Femur (tissue), 1 donor: ENCODE measurements at regions not wholly inside any gene's neighbourhood (a gene's known extent, or its start where the extent isn't known, plus 50 kb on each side); places are given as distances from the start of the nearest gene placed in this dataset.

Source experiments
- DNase-seq: peaks from one replicate; pipeline ENCODE4 v3.0.0-alpha.2; 2017

DNA sequence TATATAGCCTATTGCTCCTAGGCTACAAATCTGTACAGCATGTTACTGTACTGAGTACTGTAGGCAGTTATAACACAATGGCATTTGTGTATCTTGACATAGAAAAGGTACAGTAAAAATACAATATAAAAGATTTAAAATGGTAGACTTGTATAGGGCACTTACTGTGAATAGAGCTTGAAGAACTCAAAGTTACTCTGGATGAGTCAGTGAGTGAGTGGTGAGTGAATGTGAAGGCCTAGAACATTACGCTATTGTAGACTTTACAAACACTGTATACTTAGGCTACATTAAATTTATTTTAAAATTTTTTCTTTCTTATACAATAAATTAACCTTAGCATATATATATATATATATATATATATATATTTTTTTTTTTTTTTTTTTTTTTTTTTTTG is 140.0 kb upstream of the UBE2E1 start:
- DNase-seq, result no peak

GRCh38 chr3:23666818-23667217 is 138.9 kb upstream of the UBE2E1 start:
- DNase-seq, result no peak

DNA sequence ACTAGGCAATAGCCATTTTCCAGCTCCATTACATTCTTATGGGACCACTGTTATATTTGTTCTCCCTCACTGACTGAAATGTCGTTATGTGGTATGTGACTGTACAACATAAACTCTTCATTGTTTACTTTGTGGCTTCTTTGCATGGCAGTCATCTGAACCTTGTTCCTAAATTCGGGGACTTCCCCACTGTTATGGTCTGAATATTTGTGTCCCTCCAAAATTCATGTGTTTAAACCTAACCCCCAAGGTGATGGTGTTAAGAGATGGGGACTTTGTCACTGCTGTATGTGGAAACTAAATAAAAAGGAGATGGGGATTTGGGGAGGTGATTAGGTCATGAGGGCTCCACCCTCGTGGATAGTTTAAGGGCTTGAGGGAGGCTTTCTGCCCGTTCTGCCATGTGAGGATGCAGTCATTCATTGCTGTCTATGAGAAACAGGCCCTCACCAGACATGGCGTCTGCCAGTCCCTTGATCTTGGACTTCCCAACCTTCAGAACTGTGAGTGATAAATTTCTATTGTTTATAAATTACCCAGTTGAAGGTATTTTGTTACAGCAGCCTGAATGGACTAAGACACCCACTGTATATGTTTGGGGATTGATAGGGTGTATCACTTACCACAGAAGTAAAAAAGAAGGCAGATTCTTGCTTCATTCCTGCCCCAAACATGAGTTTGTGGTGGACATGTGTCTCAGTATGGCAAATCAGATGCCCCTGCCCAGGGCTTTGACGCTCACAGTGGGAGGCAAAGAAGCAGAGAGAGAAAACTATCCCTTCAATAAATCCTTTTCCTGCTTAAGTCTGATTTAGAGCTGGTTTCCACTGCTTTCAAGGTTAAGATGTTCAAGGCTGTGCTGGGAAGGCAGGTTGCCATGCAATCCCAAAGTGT is 138.0 kb upstream of the UBE2E1 start:
- no peak for DNase-seq

DNA sequence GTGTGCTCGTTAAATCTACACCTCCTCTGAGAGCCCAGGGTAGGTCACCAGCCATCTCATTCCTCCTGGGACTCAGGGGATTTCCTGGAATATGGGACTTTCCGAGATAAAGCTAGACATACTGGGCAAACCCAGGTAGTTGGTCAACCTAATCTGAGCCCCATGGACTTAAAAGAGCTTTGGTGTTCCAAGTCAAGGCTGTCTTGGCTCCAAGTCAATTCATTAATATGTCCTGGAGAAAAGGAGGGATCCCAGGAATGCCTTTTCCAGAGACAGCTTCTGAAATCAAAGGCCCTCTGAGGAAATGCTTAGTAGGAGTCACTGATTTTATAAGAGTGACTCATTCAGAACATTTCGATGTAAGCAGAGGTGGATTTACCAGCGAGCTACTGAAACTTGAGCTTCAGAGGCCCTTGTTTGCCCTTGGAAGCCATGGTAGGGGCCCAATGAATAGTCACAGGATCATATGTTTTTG is 137.3 kb upstream of the UBE2E1 start:
- DNase-seq, result no peak

- no peak for DNase-seq
Measured at GRCh38 chr3:23669541-23670255, 136.1 kb upstream of the UBE2E1 start.

GRCh38 chr3:23671851-23672589 is 133.7 kb upstream of the UBE2E1 start:
- peak; percentile 28 for DNase-seq

- no peak for DNase-seq
Measured at GRCh38 chr3:23672628-23673027, 133.1 kb upstream of the UBE2E1 start.

DNA sequence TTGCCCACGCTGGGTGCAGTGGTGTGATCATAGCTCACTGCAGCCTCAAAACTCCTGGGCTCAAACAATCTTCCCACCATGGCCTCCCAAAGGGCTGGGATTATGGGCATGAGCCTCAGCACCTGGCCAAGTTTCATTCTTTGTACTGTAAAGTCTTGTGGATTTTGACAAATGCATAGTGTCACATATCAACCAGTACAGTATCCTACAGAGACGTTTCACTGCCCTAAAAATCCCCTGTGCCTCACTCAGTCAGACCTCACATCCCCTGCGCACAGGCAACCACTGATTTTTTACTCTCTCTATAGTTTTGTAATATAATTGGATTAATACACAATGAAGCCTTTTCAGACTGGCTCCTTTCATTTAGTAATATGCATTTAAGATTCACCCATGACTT is 130.7 kb upstream of the UBE2E1 start:
- no peak for DNase-seq

DNA sequence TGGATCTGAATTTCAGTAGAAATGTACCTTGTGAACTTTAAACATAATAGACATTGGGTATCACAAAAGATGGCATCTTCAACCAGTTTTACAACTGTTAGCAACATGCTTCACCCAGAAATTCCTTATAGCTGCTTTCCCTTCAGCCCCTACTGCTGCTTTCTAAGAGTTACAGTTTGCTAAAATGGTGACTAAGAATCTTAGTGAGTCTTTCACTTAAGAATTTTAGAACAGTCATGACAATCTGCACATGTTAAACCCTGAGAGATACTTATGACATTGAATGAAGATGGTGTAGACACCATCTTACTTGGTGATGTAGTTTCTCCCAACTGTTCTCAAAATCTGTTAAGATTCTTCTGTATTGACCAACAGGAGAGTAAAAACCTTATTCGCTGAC is 129.7 kb upstream of the UBE2E1 start:
- DNase-seq, result no peak

GRCh38 chr3:23682646-23683045 is 123.1 kb upstream of the UBE2E1 start:
- peak; percentile 41 for DNase-seq

- peak; percentile 82 for DNase-seq
Measured at GRCh38 chr3:23685541-23686258, 120.1 kb upstream of the UBE2E1 start.

DNA sequence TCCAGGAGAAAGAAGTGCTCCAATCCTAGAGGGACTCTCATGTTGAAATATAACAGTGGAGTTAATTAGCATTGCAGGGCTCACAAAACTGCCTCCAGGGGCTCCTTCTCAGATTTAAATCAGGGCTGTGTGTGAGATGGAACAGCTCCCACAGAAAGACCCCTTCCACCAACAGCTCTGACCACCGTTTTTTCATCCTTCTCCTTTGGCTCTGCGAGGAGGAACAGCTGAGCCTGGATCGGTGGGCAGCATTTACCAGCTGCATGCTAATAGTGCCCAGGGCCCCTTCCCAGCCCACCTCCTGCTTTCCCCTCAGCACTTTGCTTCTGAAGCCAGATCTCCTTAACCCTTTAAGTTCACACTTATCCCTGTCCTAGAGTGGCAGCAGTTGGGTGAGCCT is 119.2 kb upstream of the UBE2E1 start:
- DNase-seq, result no peak

GRCh38 chr3:23691357-23691895 is 114.3 kb upstream of the UBE2E1 start:
- no peak for DNase-seq

DNA sequence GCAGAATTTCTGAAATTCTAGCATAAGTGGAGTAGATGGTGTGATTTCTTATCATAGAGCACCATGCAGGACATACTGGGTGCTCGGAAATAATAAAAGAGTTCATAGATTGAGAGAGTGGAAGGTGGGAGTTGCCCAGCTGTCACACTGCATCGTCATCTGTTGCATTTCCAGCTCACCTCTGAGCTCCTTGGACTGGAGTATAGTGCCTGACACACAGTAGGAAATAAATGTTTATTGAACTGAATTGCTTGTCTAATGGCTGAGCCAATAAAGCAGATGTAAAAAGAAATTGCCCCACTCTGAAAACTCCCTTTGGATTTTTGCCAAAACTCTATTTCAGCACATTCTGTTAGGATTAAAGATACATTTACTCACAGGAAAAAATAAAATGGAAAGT is 108.9 kb upstream of the UBE2E1 start:
- DNase-seq, result no peak

DNA sequence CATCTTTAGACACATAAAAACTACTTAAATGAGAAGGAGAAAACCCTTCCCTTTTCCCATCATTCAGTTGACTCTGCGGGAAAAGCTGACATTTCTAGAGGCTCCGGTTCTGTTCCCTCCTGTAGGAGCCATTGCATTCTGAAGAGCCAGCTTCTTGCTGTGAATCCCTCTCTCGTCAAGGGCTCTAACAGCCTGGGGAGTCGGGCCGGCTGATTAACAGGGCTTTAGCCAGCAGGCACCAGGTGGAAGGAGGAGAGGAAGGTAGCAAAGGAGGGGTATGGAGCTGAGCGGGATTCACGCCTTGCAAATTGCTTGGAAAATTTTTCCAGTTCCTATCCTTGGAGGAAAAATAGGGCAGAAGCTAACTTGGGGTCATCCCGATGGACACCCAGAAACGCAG is 108.3 kb upstream of the UBE2E1 start:
- no peak for DNase-seq

DNA sequence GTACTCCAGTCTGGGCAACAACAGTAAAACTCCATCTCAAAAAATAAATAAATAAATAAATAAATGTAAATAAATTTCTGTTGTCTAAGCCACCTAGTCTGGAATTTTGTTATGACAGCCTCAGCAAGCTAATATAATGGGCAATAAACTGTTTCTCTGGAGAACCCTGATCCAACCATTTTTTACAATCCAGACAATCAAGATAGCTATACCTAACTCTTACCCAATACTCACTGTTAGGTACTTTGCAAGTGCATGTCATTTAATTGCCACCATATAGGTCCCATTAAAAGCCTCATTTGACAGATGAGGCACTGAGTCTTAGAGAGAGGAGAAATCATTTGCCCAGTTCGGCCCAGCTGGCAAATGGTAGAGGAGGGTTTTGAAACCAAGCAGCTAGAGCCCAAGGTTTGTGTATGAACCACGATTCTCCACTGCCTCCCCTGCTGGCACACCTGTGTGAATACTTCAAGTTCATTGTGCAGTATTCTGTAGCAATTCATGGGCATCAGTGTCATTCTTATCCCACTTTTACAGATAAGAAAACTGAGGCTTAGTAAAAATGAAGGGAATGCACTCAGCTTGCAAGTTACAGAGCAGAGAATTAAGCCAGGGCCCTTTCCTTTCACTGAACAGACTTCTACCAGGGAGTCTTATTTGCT is 107.0 kb upstream of the UBE2E1 start:
- DNase-seq, result no peak

DNA sequence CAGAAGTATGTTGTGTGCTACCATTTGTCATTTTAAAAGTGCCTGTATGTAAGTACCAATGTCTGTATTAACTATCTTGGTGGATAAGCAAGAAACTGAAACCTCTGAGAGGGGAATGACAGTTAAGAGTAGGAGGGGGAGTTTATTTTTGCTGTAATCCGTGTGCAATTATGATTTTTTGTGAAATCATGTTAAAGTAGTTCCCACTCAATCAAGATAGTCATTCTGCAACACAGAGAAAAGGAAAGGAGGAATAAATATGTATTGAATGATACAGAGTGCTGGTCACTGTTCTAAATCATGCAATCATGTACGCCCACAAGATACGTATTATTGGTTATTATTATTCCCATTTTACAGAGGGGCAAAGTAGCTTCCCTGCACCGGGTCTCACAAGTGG is 105.1 kb upstream of the UBE2E1 start:
- no peak for DNase-seq

DNA sequence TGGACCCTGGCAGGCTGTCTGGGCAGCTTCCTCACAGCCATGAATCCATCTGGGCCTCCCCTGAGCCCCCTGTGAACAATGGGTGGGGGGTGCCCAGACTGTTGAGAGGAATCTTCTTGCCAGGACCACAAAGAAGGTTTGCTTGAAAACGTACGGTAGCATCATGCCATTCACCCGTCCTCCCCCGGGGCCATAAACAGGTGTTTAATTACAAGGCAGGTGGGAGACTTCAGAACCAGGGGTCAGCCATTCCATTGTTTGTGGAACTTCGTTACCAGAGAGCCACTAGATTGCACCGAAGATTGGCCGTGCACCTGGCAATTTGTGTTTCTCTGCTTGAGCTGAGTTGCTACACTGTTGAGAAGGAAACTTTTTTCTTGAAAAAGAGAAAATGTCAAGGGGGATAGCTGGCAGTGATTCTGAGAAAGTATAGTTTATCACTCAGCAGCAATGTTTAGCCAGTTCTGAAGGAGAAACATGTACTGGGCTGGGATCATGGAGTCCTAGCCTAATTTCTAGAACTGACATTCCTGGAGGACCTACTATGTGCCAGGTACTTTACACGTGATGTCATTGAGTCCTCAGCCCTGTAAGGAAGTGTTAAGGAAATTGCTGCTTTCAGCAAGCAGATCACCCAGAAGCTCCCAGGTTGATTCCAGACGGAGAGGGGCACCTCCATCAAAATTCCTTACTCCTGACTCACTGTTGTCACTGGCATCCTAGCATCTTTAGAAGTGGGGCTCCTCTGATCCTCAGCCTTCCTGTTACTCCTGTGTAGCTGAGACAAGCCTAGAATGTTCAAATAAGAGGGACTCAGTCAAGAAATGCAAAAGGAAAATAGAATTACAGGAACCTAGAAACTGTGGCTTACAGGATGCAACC is 103.8 kb upstream of the UBE2E1 start:
- no peak for DNase-seq

GRCh38 chr3:23704298-23704697 is 101.5 kb upstream of the UBE2E1 start:
- DNase-seq, result no peak

DNA sequence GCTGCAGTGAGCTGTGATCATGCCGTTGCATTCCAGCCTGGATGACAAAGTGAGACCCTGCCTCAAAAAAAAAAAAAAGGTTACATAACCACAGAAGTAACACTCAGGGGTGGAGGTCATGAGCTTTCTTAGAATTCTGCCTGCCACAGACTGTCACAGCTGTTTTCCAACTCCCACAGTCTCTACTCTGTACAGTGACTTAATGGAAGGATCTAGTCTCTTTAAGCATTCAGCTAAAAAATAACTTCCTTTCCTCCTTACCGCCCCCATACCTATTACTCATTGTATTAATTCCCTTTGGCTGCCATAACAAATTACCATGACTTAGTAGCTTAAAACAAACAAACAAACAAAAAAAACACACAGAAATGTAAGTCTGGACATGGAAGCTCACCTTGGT is 99.6 kb upstream of the UBE2E1 start:
- no peak for DNase-seq

DNA sequence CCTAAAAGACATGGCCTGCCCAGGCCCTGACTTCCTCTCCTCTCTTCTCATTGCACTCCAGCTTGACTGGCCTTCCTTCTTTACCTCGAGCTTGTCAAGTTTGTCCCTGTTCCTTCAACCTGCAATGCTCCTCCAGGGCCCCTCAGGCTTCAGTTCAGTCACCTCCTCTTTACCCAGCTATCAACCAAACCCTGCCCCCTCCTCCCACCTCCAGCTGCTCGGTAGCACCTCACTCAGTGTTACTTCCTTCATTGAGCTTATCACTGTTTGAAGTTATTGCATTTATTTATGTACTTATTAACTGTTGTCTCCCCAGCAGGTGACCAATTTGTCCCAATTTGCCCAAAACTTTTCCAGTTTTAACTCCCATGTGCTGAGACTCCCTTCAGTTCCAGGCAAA is 95.8 kb upstream of the UBE2E1 start:
- no peak for DNase-seq
